GM21825 (cell line): ENCODE measurements at regions not wholly inside any gene's neighbourhood (a gene's known extent, or its start where the extent isn't known, plus 50 kb on each side); places are given as distances from the start of the nearest gene placed in this dataset.

Experiments
- ATAC-seq: cut with Tn5 transposase; IDR thresholded peaks from one replicate; pipeline ENCODE4 v1.9.1; 2021; ENCODE audit warnings: mild to moderate bottlenecking, moderate library complexity; ENCODE audit not compliant: unreplicated experiment

GRCh38 chr6:103707596-103708325 is 1152.0 kb downstream of the HACE1 start:
- no peak for ATAC-seq

- no peak for ATAC-seq
Observed at GRCh38 chr6:103699769-103700168, 1160.0 kb downstream of the HACE1 start.

- no peak for ATAC-seq
Observed at GRCh38 chr6:103687430-103687829, 1172.3 kb downstream of the HACE1 start.

- no peak for ATAC-seq
Observed at GRCh38 chr6:103680116-103680515, 1179.6 kb downstream of the HACE1 start.

GRCh38 chr6:103677290-103677689 is 1182.4 kb downstream of the HACE1 start:
- ATAC-seq: no peak

GRCh38 chr6:103675807-103676406 is 1183.8 kb downstream of the HACE1 start:
- ATAC-seq: no peak

- ATAC-seq: no peak
Observed at GRCh38 chr6:103674790-103675189, 1184.9 kb downstream of the HACE1 start.

GRCh38 chr6:103672169-103672568 is 1187.5 kb downstream of the HACE1 start:
- no peak for ATAC-seq

GRCh38 chr6:103629613-103630012 is 1230.1 kb downstream of the HACE1 start:
- no peak for ATAC-seq

GRCh38 chr6:103617642-103618041 is 1242.1 kb downstream of the HACE1 start:
- ATAC-seq: no peak

- no peak for ATAC-seq
Observed at GRCh38 chr6:103587722-103588121, 1272.0 kb downstream of the HACE1 start.

GRCh38 chr6:103578115-103578514 is 1281.6 kb downstream of the HACE1 start:
- ATAC-seq: no peak

- ATAC-seq: no peak
Observed at GRCh38 chr6:103570431-103570830, 1289.3 kb downstream of the HACE1 start.

GRCh38 chr6:103554911-103555310 is 1304.8 kb downstream of the HACE1 start:
- no peak for ATAC-seq

- no peak for ATAC-seq
Observed at GRCh38 chr6:103538381-103538780, 1321.3 kb downstream of the HACE1 start.

- ATAC-seq: no peak
Observed at GRCh38 chr6:103534814-103535213, 1324.9 kb downstream of the HACE1 start.

- no peak for ATAC-seq
Observed at GRCh38 chr6:103534095-103534494, 1325.6 kb downstream of the HACE1 start.

- no peak for ATAC-seq
Observed at GRCh38 chr6:103522045-103522444, 1337.7 kb downstream of the HACE1 start.

- no peak for ATAC-seq
Observed at GRCh38 chr6:103516336-103516735, 1343.4 kb downstream of the HACE1 start.

- ATAC-seq: no peak
Observed at GRCh38 chr6:103507052-103507451, 1352.7 kb downstream of the HACE1 start.

- ATAC-seq: no peak
Observed at GRCh38 chr6:103505155-103505518, 1354.6 kb downstream of the HACE1 start.

GRCh38 chr6:103504501-103505154 is 1355.1 kb downstream of the HACE1 start:
- ATAC-seq: no peak
